Transverse colon (tissue), 4 donors: ENCODE measurements at regions not wholly inside any gene's neighbourhood (a gene's known extent, or its start where the extent isn't known, plus 50 kb on each side); places are given as distances from the start of the nearest gene placed in this dataset.

Experiments
- DNase-seq: peaks from one replicate; pipeline ENCODE4 v3.0.0-alpha.2; 2019
- H3K27ac ChIP-seq, 4 donors: fragments of 200-600 bp; sonication (generic); 2 replicates each; pipeline ENCODE4 v1.5.1; 2016 to 2018; ENCODE audit warnings: inconsistent platforms in 4 of 4
- H3K27me3 ChIP-seq: fragments of 200-600 bp; sonication (generic); 2 replicates; pipeline ENCODE4 v1.5.1; 2017; ENCODE audit warnings: inconsistent platforms
- H3K36me3 ChIP-seq, 4 donors: fragments of 200-600 bp; sonication (generic); 2 replicates each; pipeline ENCODE4 v1.5.1; 2017 to 2019; ENCODE audit warnings: inconsistent platforms in 4 of 4
- H3K4me1 ChIP-seq, 4 donors: fragments of 200-600 bp; sonication (generic); 2 replicates each; pipeline ENCODE4 v1.5.1; 2017 to 2020; ENCODE audit warnings: inconsistent platforms in 4 of 4
- H3K4me3 ChIP-seq, 4 donors: fragments of 200-600 bp; sonication (generic); 1 replicate in 1 of 4; 2 replicates in 3 of 4; pipeline versions ENCODE4 v1.5.1 to v1.6.1; 2017 to 2019; ENCODE audit warnings: inconsistent platforms in 4 of 4
- H3K9me3 ChIP-seq, 2 donors: fragments of 200-600 bp; sonication (generic); 2 replicates each; pipeline ENCODE4 v1.5.1; 2017 to 2019; ENCODE audit warnings: inconsistent platforms in 2 of 2
- CTCF ChIP-seq, 5 experiments: fragments of 200-600 bp in 3 of 5; fragments of 450-650 bp in 2 of 5; sonication (generic) in 3 of 5; IDR thresholded peaks; 1 replicate in 2 of 5; 2 replicates in 3 of 5; pipeline ENCODE4 v1.5.1; 2016 to 2017; ENCODE audit warnings: antibody characterized with exemption in 5 of 5, inconsistent platforms in 3 of 5, mild to moderate bottlenecking in 2 of 5, moderate library complexity in 1 of 5
- EP300 ChIP-seq: sonication (generic); formaldehyde crosslinking; IDR thresholded peaks from one replicate; pipeline ENCODE4 v1.6.1; 2017; ENCODE audit warnings: antibody characterized with exemption, low read depth
- POLR2A ChIP-seq: fragments of 450-650 bp; IDR thresholded peaks from one replicate; pipeline ENCODE4 v1.6.1; 2016; ENCODE audit warnings: antibody characterized with exemption, mild to moderate bottlenecking, moderate library complexity
- POLR2AphosphoS5 ChIP-seq, 3 donors: sonication (generic); formaldehyde crosslinking; IDR thresholded peaks; one replicate each; pipeline ENCODE4 v1.6.1; 2016; ENCODE audit warnings: antibody characterized with exemption in 3 of 3
- WGBS, 2 donors: methylation state at CpG; one replicate each; pipeline ENCODE4 v1.1.5; 2018; ENCODE audit warnings: low coverage in 1 of 2; 5-methylcytosine and 5-hydroxymethylcytosine counted together
- in situ Hi-C, 4 donors: fragments of 200-750 bp; cut with MboI; loops; one replicate each; pipeline versions ENCODE4 v1.15.0 to v1.15.1; 2017; ENCODE audit warnings: low sequenced_read_pairs in 3 of 4, low pct_ligation_motif_present in 1 of 4, low pct_unique_long_range_greater_than_20kb in 1 of 4
- intact Hi-C: fragments of 100-400 bp; cut with DNase I; formaldehyde crosslinking; loops from one replicate; pipeline ENCODE4 v1.15.1; 2023; ENCODE audit warnings: low total_unique reads

GRCh38 chr6:137740091-137740755, 126.8 kb upstream of the TNFAIP3 start:
- intact Hi-C loops (no loop called here), in situ Hi-C loops (no loop called here)
- no peaks in the 10 kb centered on the region for H3K9me3 ChIP-seq
- no peak for DNase-seq
- 82 to 88% methylated on average over 4 to 7 of the region's 7 CpGs for WGBS, 2 donors
- TF ChIP-seq POLR2A (no peak), POLR2AphosphoS5 (IDR thresholded peaks at IDR 0.05) (no peak), EP300 (no peak), CTCF (IDR thresholded peaks at IDR 0.05) (no peak)
- H3K27ac ChIP-seq = no peak overlapping the region
- no peak overlapping the region for H3K4me3 ChIP-seq
- H3K4me1 ChIP-seq = peaks cover 0 to 1% (median 0%) of the 10 kb centered on the region in 4 donors
- H3K27me3 ChIP-seq = no peaks in the 10 kb centered on the region
- H3K36me3 ChIP-seq = no peaks in the 10 kb centered on the region

DNA sequence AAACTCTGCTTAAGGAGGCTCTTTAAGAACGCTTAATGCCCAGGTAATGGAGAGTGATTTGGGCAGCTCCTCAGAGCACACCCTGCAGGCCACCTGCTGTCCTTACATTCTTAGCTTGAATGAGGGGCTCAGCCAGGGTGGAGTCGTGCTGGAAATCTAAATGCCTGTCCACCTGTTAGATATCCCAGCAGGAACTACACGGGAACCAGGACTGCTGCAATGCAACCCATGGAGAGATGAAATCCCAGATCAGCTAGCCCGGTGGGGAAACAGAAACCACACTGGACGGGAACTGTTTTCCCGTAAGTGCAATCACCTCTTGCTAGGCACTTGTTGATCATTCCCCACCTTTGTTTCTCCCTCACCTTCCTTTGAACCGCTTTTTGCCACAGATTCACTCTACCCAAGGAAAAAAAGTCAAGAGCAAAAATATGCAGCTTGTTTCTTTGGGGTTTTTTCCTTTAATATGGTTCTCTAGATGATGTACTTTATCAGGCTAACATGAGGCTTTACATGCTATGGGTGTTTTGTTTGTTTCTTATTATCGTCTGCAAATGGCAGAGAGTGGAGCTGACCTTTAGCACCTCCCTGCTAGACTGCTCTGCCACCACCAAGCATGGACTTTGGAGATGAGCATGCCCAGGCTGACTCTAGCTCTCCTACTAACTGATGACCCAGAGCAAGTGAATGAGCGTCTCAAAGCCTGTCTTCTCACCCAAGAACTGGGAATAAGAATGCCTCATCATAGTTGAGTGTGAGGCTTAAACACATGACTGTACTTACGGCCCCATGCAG, 125.9 kb upstream of the TNFAIP3 start:
- DNase-seq = no peak
- H3K36me3 ChIP-seq = no peaks in the 10 kb centered on the region
- no peak overlapping the region for H3K27ac ChIP-seq
- WGBS, 2 donors = 89 to 90% methylated on average over 6 to 10 of the region's 10 CpGs
- intact Hi-C loops (no loop called here), in situ Hi-C loops (no loop called here)
- no peaks in the 10 kb centered on the region for H3K9me3 ChIP-seq
- H3K4me3 ChIP-seq = no peak overlapping the region
- H3K4me1 ChIP-seq = no peaks in the 10 kb centered on the region
- no peak for TF ChIP-seq POLR2AphosphoS5 (IDR thresholded peaks at IDR 0.05)
- TF ChIP-seq EP300 = no peak
- TF ChIP-seq CTCF (IDR thresholded peaks at IDR 0.05) = no peak
- no peak for TF ChIP-seq POLR2A
- no peaks in the 10 kb centered on the region for H3K27me3 ChIP-seq

- intact Hi-C loops = no loop called here
- no peak for DNase-seq
- Histone ChIP-seq H3K36me3 (no peaks in the 10 kb centered on the region), H3K27ac (no peak overlapping the region), H3K27me3 (no peaks in the 10 kb centered on the region), H3K9me3 (no peaks in the 10 kb centered on the region), H3K4me3 (no peak overlapping the region), H3K4me1 (no peaks in the 10 kb centered on the region)
- no peak for TF ChIP-seq CTCF (IDR thresholded peaks at IDR 0.05)
- no peak for TF ChIP-seq POLR2AphosphoS5 (IDR thresholded peaks at IDR 0.05)
- TF ChIP-seq EP300 = no peak
- no peak for TF ChIP-seq POLR2A
- WGBS, 2 donors = 88 to 92% methylated on average over 2 to 4 of the region's 4 CpGs
- in situ Hi-C loops = no loop called here
These were observed 123.6 kb upstream of the TNFAIP3 start for GRCh38 chr6:137743493-137743892.

- WGBS, 2 donors = 88% methylated on average over 2 to 3 of the region's 3 CpGs
- peaks cover 0 to 14% (median 6%) of the 10 kb centered on the region in 4 donors for H3K4me1 ChIP-seq
- no peaks in the 10 kb centered on the region for H3K27me3 ChIP-seq
- intact Hi-C loops = no loop called here
- H3K27ac ChIP-seq = no peak overlapping the region
- no peak for DNase-seq
- TF ChIP-seq POLR2AphosphoS5 (IDR thresholded peaks at IDR 0.05) = no peak
- no peak for TF ChIP-seq POLR2A
- no peak for TF ChIP-seq CTCF (IDR thresholded peaks at IDR 0.05)
- no peak for TF ChIP-seq EP300
- H3K36me3 ChIP-seq = no peaks in the 10 kb centered on the region
- H3K9me3 ChIP-seq = no peaks in the 10 kb centered on the region
- in situ Hi-C loops = no loop called here
- H3K4me3 ChIP-seq = no peak overlapping the region
These were observed 122.2 kb upstream of the TNFAIP3 start for GRCh38 chr6:137744877-137745276.
